OCI-LY1 (cell line): ENCODE measurements at regions not wholly inside any gene's neighbourhood (a gene's known extent, or its start where the extent isn't known, plus 50 kb on each side); places are given as distances from the start of the nearest gene placed in this dataset.

Experiments used
- H2AFZ ChIP-seq: fragments of 200-600 bp; sonication (generic), shearing (Covaris generic); 2 replicates; pipeline ENCODE4 v1.6.0; 2014; ENCODE audit warnings: antibody characterized with exemption, mild to moderate bottlenecking, low read length
- H3F3A ChIP-seq: fragments of 200-600 bp; sonication (generic), shearing (Covaris generic); 2 replicates; pipeline ENCODE4 v1.6.0; 2014; ENCODE audit warnings: mild to moderate bottlenecking, antibody characterized with exemption, low read length, moderate library complexity; ENCODE audit not compliant: insufficient read depth
- H3K27ac ChIP-seq: fragments of 200-600 bp; sonication (generic); 2 replicates; pipeline ENCODE4 v1.5.1; 2014; ENCODE audit warnings: low read length, mixed run types, mild to moderate bottlenecking, low read depth; ENCODE audit not compliant: poor library complexity, severe bottlenecking
- H3K27me3 ChIP-seq: fragments of 200-600 bp; sonication (generic); 2 replicates; pipeline ENCODE4 v1.6.0; 2014; ENCODE audit warnings: antibody characterized with exemption, mild to moderate bottlenecking, low read length, moderate library complexity; ENCODE audit not compliant: insufficient read depth
- H3K36me3 ChIP-seq: fragments of 200-600 bp; sonication (generic); 2 replicates; pipeline ENCODE4 v1.6.1; 2014; ENCODE audit warnings: mild to moderate bottlenecking, antibody characterized with exemption, low read length, moderate library complexity, mixed read lengths; ENCODE audit not compliant: insufficient read depth
- H3K4me1 ChIP-seq: fragments of 200-600 bp; sonication (generic); 2 replicates; pipeline ENCODE4 v1.5.1; 2014; ENCODE audit warnings: mild to moderate bottlenecking, low read length, moderate library complexity; ENCODE audit not compliant: insufficient read depth, severe bottlenecking
- H3K4me2 ChIP-seq: fragments of 200-600 bp; sonication (generic), shearing (Covaris generic); 2 replicates; pipeline ENCODE4 v1.6.1; 2014; ENCODE audit warnings: low read length
- H3K4me3 ChIP-seq: fragments of 200-600 bp; sonication (generic); 2 replicates; pipeline ENCODE4 v1.5.1; 2014; ENCODE audit warnings: low read length, low read depth, mild to moderate bottlenecking, mixed read lengths; ENCODE audit not compliant: poor library complexity, severe bottlenecking
- H3K79me2 ChIP-seq: fragments of 200-600 bp; shearing (Covaris generic); 2 replicates; pipeline ENCODE4 v1.6.1; 2016; ENCODE audit warnings: mixed run types, low read length, mixed read lengths; ENCODE audit not compliant: insufficient read depth
- H3K9ac ChIP-seq: fragments of 200-600 bp; sonication (generic), shearing (Covaris generic); 2 replicates; pipeline ENCODE4 v1.6.1; 2014; ENCODE audit warnings: mild to moderate bottlenecking, low read length, mixed read lengths
- H3K9me2 ChIP-seq: fragments of 200-600 bp; sonication (generic), shearing (Covaris generic); 2 replicates; pipeline ENCODE4 v1.6.1; 2014; ENCODE audit warnings: low read depth, mild to moderate bottlenecking, low read length, mixed read lengths
- H3K9me3 ChIP-seq: fragments of 200-600 bp; shearing (Covaris generic); 2 replicates; pipeline ENCODE4 v1.6.1; 2014; ENCODE audit warnings: low read length, mixed read lengths
- H4K20me1 ChIP-seq: fragments of 200-600 bp; sonication (generic), shearing (Covaris generic); 2 replicates; pipeline ENCODE4 v1.6.0; 2016; ENCODE audit warnings: mild to moderate bottlenecking, low read length; ENCODE audit not compliant: insufficient read depth
- CTCF ChIP-seq: fragments of 200-600 bp; sonication (generic), shearing (Covaris generic); IDR thresholded peaks from 2 replicates; pipeline ENCODE4 v1.5.1; 2017; ENCODE audit warnings: mild to moderate bottlenecking, antibody characterized with exemption, low read length, moderate library complexity, mixed read lengths
- EZH2 ChIP-seq: fragments of 200-600 bp; sonication (generic), shearing (Covaris generic); IDR thresholded peaks from 2 replicates; pipeline ENCODE4 v1.8.0; 2017; ENCODE audit warnings: borderline replicate concordance, mixed run types, mild to moderate bottlenecking, antibody characterized with exemption, low read length, moderate library complexity, mixed read lengths

DNA sequence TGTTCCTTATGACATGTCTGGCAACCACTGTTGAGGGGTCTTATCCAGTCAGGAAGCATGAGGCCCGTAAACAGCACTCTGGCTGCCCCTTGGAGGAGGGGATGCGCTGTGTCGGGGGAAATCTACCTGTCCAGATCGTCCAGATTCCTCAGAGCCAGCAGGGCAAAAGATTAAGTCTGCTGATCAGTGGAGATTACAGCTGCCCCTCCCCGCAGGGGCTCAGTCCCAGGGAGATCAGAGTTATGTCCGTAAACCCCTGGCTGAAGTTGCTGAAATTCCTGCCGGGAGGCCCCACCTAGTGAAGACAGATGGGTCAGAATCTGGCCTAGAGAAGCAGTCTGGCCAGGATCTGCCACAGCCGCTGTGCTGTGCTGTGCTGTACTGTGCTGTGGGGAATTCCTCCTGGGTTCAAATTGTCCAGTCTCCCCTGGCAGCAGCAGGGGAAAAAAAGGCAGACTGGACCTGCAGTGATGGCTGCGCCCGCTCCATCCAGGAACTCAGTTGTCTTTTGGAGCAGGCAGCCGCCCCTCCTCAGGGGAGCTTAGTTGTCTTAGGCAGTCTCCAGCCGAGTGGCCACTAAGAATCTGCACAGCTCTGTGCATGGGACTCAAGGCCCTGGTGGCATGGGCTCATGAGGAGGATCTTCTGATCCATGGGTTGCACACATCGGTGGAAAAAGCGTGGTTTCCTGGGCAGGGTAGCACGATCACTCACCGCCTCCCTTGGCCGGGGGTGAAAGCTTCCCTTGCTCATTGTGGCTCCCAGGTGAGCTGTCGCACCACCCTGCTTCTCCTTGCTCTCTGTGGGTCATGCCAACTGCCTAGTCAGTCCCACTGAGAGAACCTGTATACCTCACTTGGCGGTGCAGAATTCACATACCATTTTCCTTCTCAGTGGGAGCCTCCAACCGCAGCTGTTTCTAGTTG is 1368.8 kb upstream of the ADGRB3 start:
- Histone ChIP-seq H3K36me3 (no peaks in the 10 kb centered on the region), H3K27me3 (no peaks in the 10 kb centered on the region), H3K9me3 (no peaks in the 10 kb centered on the region), H3K9me2 (no peaks in the 10 kb centered on the region), H3K79me2 (no peaks in the 10 kb centered on the region), H3K4me1 (no peaks in the 10 kb centered on the region), H2AFZ (peak overlapping the region; percentile 94; the same call in 1 of the 2 replicates), H4K20me1 (no peaks in the 10 kb centered on the region), H3K9ac (no peak overlapping the region), H3K27ac (no peak overlapping the region), H3K4me3 (no peak overlapping the region), H3F3A (no peaks in the 10 kb centered on the region), H3K4me2 (no peak overlapping the region)
- TF ChIP-seq CTCF (no peak), EZH2 (no peak)

DNA sequence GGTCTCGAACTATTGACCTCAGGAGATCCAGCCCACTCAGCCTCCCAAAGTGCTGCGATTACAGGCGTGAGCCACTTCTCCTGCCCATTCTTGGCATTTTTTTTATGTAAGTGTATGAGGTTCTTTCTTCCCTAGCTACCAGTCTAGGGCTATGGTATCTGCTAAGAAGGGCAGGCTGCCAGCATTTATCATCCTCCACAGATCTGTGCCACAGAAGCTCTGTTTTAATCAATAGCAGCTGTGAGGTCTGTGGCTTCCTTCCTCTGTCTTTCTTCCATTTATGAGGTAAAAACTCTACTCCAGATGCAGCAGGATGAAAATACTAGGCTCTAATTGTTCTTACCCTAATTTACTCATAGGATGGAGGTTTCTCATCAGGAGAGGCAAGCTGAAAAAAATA is 1382.4 kb upstream of the ADGRB3 start:
- Histone ChIP-seq H3K9me3 (0 out of 2 replicates have a peak, but pooled peaks cover 3% of the 10 kb centered on the region), H3K9me2 (no peaks in the 10 kb centered on the region), H3K79me2 (no peaks in the 10 kb centered on the region), H3K4me3 (no peak overlapping the region), H3K27ac (no peak overlapping the region), H3K27me3 (no peaks in the 10 kb centered on the region), H2AFZ (no peak overlapping the region), H3K4me1 (peaks cover 5% of the 10 kb centered on the region), H3K4me2 (no peak overlapping the region), H4K20me1 (no peaks in the 10 kb centered on the region), H3F3A (no peaks in the 10 kb centered on the region), H3K36me3 (no peaks in the 10 kb centered on the region), H3K9ac (no peak overlapping the region)
- TF ChIP-seq EZH2 (no peak), CTCF (no peak)

DNA sequence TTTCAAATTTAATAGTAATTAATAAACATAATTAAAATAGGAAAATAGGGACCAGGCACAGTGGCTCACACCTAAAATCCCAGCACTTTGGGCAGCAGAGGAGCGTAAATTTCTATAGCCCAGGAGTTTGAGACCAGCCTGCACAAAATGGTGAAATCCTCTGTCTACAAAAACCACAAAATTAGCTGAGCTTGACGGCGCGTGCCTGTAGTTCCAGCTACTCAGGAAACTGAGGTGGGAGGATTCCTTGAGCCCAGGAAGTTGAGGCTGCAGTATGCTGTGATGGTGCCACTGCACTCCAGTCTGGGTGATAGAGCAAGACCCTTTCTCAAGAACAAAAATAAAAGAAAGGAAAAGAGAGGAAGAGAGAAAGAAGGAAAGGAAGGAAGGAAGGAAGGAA is 1387.0 kb upstream of the ADGRB3 start:
- no peaks in the 10 kb centered on the region for H3K36me3 ChIP-seq
- H3K4me3 ChIP-seq, result no peak overlapping the region
- no peak for TF ChIP-seq CTCF
- TF ChIP-seq EZH2, result no peak
- H3K27me3 ChIP-seq, result no peaks in the 10 kb centered on the region
- H3F3A ChIP-seq, result no peaks in the 10 kb centered on the region
- H2AFZ ChIP-seq, result no peak overlapping the region
- 0 out of 2 replicates have a peak, but pooled peaks cover 3% of the 10 kb centered on the region for H3K9me3 ChIP-seq
- H3K4me1 ChIP-seq, result peaks cover 5% of the 10 kb centered on the region
- H3K27ac ChIP-seq, result no peak overlapping the region
- H3K9me2 ChIP-seq, result no peaks in the 10 kb centered on the region
- H3K4me2 ChIP-seq, result no peak overlapping the region
- no peaks in the 10 kb centered on the region for H3K79me2 ChIP-seq
- H3K9ac ChIP-seq, result no peak overlapping the region
- no peaks in the 10 kb centered on the region for H4K20me1 ChIP-seq
